Right ventricle myocardium inferior (tissue), 1 donor: ENCODE measurements at regions not wholly inside any gene's neighbourhood (a gene's known extent, or its start where the extent isn't known, plus 50 kb on each side); places are given as distances from the start of the nearest gene placed in this dataset.
"Not testable (repeated sequence)": the region's sequence is repeated elsewhere in the genome, so short reads cannot be mapped to it uniquely, and the experiment has no call there.

Experiments used
- ATAC-seq: fragments of 200-7000 bp; cut with Tn5 transposase; one replicate; pipeline ENCODE4 v1.9.1; 2020; ENCODE audit warnings: mild to moderate bottlenecking, moderate library complexity
- DNase-seq: peaks from one replicate; pipeline ENCODE4 v3.0.0; 2021; ENCODE audit errors: missing footprints
- intact Hi-C: fragments of 100-400 bp; cut with DNase I; formaldehyde crosslinking; loops from one replicate; pipeline ENCODE4 v1.11.0; 2022
- donor health status: DM: no; HTN: yes; CAD: no; lungs with severe emphysema.

- ATAC-seq (no peak), DNase-seq (no peak)
- intact Hi-C loops, result no loop called here
These were observed 178.1 kb downstream of the ETNK1 start for GRCh38 chr12:22802883-22803630.

GRCh38 chr12:22803725-22804124 is 178.8 kb downstream of the ETNK1 start:
- no peak for DNase-seq

GRCh38 chr12:22808860-22809259 is 183.9 kb downstream of the ETNK1 start:
- no peak for ATAC-seq
- intact Hi-C loops, result no loop called here

More at GRCh38 chr12:22803725-22804124, 178.8 kb downstream of the ETNK1 start:
- intact Hi-C loops, result no loop called here
- ATAC-seq, result no peak

GRCh38 chr12:22810036-22810435 is 185.1 kb downstream of the ETNK1 start:
- DNase-seq (no peak), ATAC-seq (no peak)
- intact Hi-C loops, result no loop called here

More at GRCh38 chr12:22808860-22809259, 183.9 kb downstream of the ETNK1 start:
- DNase-seq, result no peak

- intact Hi-C loops, result no loop called here
- ATAC-seq, result no peak
- no peak for DNase-seq
These were observed 187.6 kb downstream of the ETNK1 start for GRCh38 chr12:22812531-22812930.

- intact Hi-C loops, result no loop called here
- DNase-seq (no peak), ATAC-seq (no peak)
These were observed 197.0 kb downstream of the ETNK1 start for GRCh38 chr12:22821985-22822384.

GRCh38 chr12:22826026-22826425 is 201.1 kb downstream of the ETNK1 start:
- intact Hi-C loops, result no loop called here
- ATAC-seq, result no peak
- no peak for DNase-seq

GRCh38 chr12:22826446-22826981 is 201.5 kb downstream of the ETNK1 start:
- DNase-seq, intact Hi-C loops, ATAC-seq: not testable (repeated sequence)

- ATAC-seq, result no peak
- DNase-seq, result no peak
- intact Hi-C loops, result no loop called here
These were observed 203.1 kb downstream of the ETNK1 start for GRCh38 chr12:22828066-22828465.

GRCh38 chr12:22835431-22835830 is 210.5 kb downstream of the ETNK1 start:
- DNase-seq, result no peak
- intact Hi-C loops, result no loop called here
- ATAC-seq, result no peak

GRCh38 chr12:22850185-22850584 is 225.2 kb downstream of the ETNK1 start:
- DNase-seq (no peak), ATAC-seq (no peak)
- intact Hi-C loops, result no loop called here

- intact Hi-C loops, result no loop called here
- ATAC-seq, result no peak
These were observed 226.6 kb downstream of the ETNK1 start for GRCh38 chr12:22851532-22851931.

GRCh38 chr12:22855456-22855855 is 230.5 kb downstream of the ETNK1 start:
- no peak for ATAC-seq
- DNase-seq, result no peak
- intact Hi-C loops, result loop anchor here (5.0 kb wide), 1 partner anchor 127 kb away; no protein-coding TSS in a partner anchor

More at GRCh38 chr12:22851532-22851931, 226.6 kb downstream of the ETNK1 start:
- no peak for DNase-seq

- intact Hi-C loops, result loop anchor here (2.0 to 5.0 kb wide), 2 partner anchors 126 to 199 kb away; no protein-coding TSS in a partner anchor
- ATAC-seq, result no peak
- DNase-seq, result no peak
These were observed 231.2 kb downstream of the ETNK1 start for GRCh38 chr12:22856178-22856577.

GRCh38 chr12:22858849-22859570 is 234.0 kb downstream of the ETNK1 start:
- no peak for DNase-seq
- intact Hi-C loops, result loop anchor here (5.0 kb wide), 1 partner anchor 123 kb away; no protein-coding TSS in a partner anchor
- no peak for ATAC-seq

- ATAC-seq, result no peak
- DNase-seq, result no peak
- intact Hi-C loops, result no loop called here
These were observed 236.0 kb downstream of the ETNK1 start for GRCh38 chr12:22860926-22861325.

GRCh38 chr12:22865822-22866221 is 240.9 kb downstream of the ETNK1 start:
- no peak for ATAC-seq
- intact Hi-C loops, result no loop called here

GRCh38 chr12:22866406-22866805 is 241.4 kb downstream of the ETNK1 start:
- ATAC-seq (no peak), DNase-seq (no peak)
- intact Hi-C loops, result no loop called here

More at GRCh38 chr12:22865822-22866221, 240.9 kb downstream of the ETNK1 start:
- no peak for DNase-seq

- intact Hi-C loops, result no loop called here
- ATAC-seq (no peak), DNase-seq (no peak)
These were observed 249.2 kb downstream of the ETNK1 start for GRCh38 chr12:22874151-22874550.

- no peak for DNase-seq
- ATAC-seq, result no peak
- intact Hi-C loops, result no loop called here
These were observed 251.3 kb downstream of the ETNK1 start for GRCh38 chr12:22876262-22876661.
